Ureter (tissue), 1 donor: ENCODE measurements at regions not wholly inside any gene's neighbourhood (a gene's known extent, or its start where the extent isn't known, plus 50 kb on each side); places are given as distances from the start of the nearest gene placed in this dataset.

Experiments used
- DNase-seq: peaks from one replicate; pipeline ENCODE4 v3.0.0-alpha.2; 2020; ENCODE audit warnings: low spot score
- donor health status: DM: yes; HTN: yes; CAD: no.

GRCh38 chr1:47554082-47554481 lies 116.2 kb downstream of the FOXD2 start:
- no peak for DNase-seq

- no peak for DNase-seq
Observed at GRCh38 chr1:47554901-47555300, 117.1 kb downstream of the FOXD2 start.

- DNase-seq, result no peak
Observed at GRCh38 chr1:47555306-47555705, 117.5 kb downstream of the FOXD2 start.

- DNase-seq, result no peak
Observed at GRCh38 chr1:47555841-47556560, 118.2 kb downstream of the FOXD2 start.

GRCh38 chr1:47557066-47557465 lies 119.2 kb downstream of the FOXD2 start:
- no peak for DNase-seq

- DNase-seq, result no peak
Observed at GRCh38 chr1:47558601-47559593, 121.1 kb downstream of the FOXD2 start.

- DNase-seq, result no peak
Observed at GRCh38 chr1:47559944-47560695, 122.3 kb downstream of the FOXD2 start.

- DNase-seq, result no peak
Observed at GRCh38 chr1:47561523-47562007, 123.7 kb downstream of the FOXD2 start.

GRCh38 chr1:47562147-47562546 lies 124.3 kb downstream of the FOXD2 start:
- DNase-seq, result no peak

- no peak for DNase-seq
Observed at GRCh38 chr1:47562799-47563198, 125.0 kb downstream of the FOXD2 start.

GRCh38 chr1:47563201-47563600 lies 125.4 kb downstream of the FOXD2 start:
- no peak for DNase-seq

GRCh38 chr1:47564570-47564969 lies 126.7 kb downstream of the FOXD2 start:
- no peak for DNase-seq

- no peak for DNase-seq
Observed at GRCh38 chr1:47565092-47565491, 127.2 kb downstream of the FOXD2 start.

GRCh38 chr1:47565676-47566075 lies 127.8 kb downstream of the FOXD2 start:
- no peak for DNase-seq

GRCh38 chr1:47568763-47569162 lies 130.9 kb downstream of the FOXD2 start:
- no peak for DNase-seq

GRCh38 chr1:47569261-47569660 lies 131.4 kb downstream of the FOXD2 start:
- DNase-seq, result no peak

GRCh38 chr1:47569681-47570470 lies 132.0 kb downstream of the FOXD2 start:
- DNase-seq, result peak; percentile 85

GRCh38 chr1:47571161-47571560 lies 133.3 kb downstream of the FOXD2 start:
- no peak for DNase-seq

GRCh38 chr1:47571952-47572351 lies 134.1 kb downstream of the FOXD2 start:
- DNase-seq, result no peak

GRCh38 chr1:47572731-47573430 lies 135.0 kb downstream of the FOXD2 start:
- DNase-seq, result no peak
